Hippocampal formation (tissue), 2 donors: ENCODE measurements at regions not wholly inside any gene's neighbourhood (a gene's known extent, or its start where the extent isn't known, plus 50 kb on each side); places are given as distances from the start of the nearest gene placed in this dataset.

ENCODE experiments used
- DNase-seq, 2 donors: peaks; one replicate each; lab custom pipeline; 2025; lab: John Stamatoyannopoulos, UW

GRCh38 chr1:234674218-234674815 is 64.3 kb upstream of the IRF2BP2 start:
- DNase-seq = no peak

GRCh38 chr1:234672349-234673135 is 62.6 kb upstream of the IRF2BP2 start:
- DNase-seq = no peak

GRCh38 chr1:234670967-234671626 is 61.1 kb upstream of the IRF2BP2 start:
- no peak for DNase-seq

- no peak for DNase-seq
Measured at GRCh38 chr1:234669499-234669898, 59.5 kb upstream of the IRF2BP2 start.

- no peak for DNase-seq
Measured at GRCh38 chr1:234668577-234668955, 58.6 kb upstream of the IRF2BP2 start.

- DNase-seq = no peak
Measured at GRCh38 chr1:234667600-234668576, 57.9 kb upstream of the IRF2BP2 start.

GRCh38 chr1:234666761-234667160 is 56.8 kb upstream of the IRF2BP2 start:
- no peak for DNase-seq

- no peak for DNase-seq
Measured at GRCh38 chr1:234665975-234666605, 56.1 kb upstream of the IRF2BP2 start.

GRCh38 chr1:234662148-234662547 is 52.2 kb upstream of the IRF2BP2 start:
- DNase-seq = no peak

- DNase-seq = no peak
Measured at GRCh38 chr1:234661317-234661928, 51.4 kb upstream of the IRF2BP2 start.

GRCh38 chr1:234660536-234661316 is 50.7 kb upstream of the IRF2BP2 start:
- no peak for DNase-seq
